Gastrocnemius medialis (tissue), 4 donors: ENCODE measurements at regions not wholly inside any gene's neighbourhood (a gene's known extent, or its start where the extent isn't known, plus 50 kb on each side); places are given as distances from the start of the nearest gene placed in this dataset.

Source experiments
- CTCF ChIP-seq, 5 experiments: fragments of 450-650 bp in 3 of 5; fragments of 200-600 bp in 2 of 5; sonication (generic) in 2 of 5; IDR thresholded peaks in 4 of 5; conservative IDR thresholded peaks in 1 of 5; 1 replicate in 4 of 5; 2 replicates in 1 of 5; pipeline ENCODE4 v1.5.1; 2016 to 2019; ENCODE audit warnings: antibody characterized with exemption in 5 of 5, mild to moderate bottlenecking in 3 of 5, moderate library complexity in 3 of 5
- POLR2A ChIP-seq, 2 donors: fragments of 450-650 bp; IDR thresholded peaks; one replicate each; pipeline ENCODE4 v1.6.1; 2017; ENCODE audit warnings: antibody characterized with exemption in 2 of 2, mild to moderate bottlenecking in 2 of 2, moderate library complexity in 2 of 2

DNA sequence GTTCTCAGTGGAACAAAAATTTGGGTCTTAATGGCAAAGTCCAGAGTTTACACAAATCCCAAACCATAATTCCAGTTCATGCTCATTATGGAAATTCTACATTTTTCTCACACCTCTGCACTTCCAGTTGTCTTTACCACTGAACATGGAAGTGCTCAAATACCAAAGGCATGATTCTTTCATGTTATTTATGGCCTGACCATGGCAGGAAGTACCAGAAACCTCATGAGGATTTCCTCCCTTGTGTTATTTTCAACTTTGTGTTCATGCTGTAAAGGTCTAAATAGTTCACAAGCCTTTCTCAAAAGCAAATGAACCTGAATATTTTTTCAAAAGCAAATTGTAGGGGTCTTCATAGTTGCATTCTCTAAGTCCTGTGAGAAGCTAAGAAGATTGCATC lies 82.0 kb upstream of the ITGA1 start:
- no peak for TF ChIP-seq POLR2A (IDR thresholded peaks at IDR 0.05)
- no peak for TF ChIP-seq CTCF (IDR thresholded peaks at IDR 0.05 in 4 of 5, conservative IDR thresholded peaks at IDR 0.05 in 1 of 5)
